Left lobe of liver (tissue), 2 donors: ENCODE measurements at regions not wholly inside any gene's neighbourhood (a gene's known extent, or its start where the extent isn't known, plus 50 kb on each side); places are given as distances from the start of the nearest gene placed in this dataset.
"Not testable (repeated sequence)": the region's sequence is repeated elsewhere in the genome, so short reads cannot be mapped to it uniquely, and the experiment has no call there.

ENCODE experiments used
- ATAC-seq: fragments of 200-7000 bp; cut with Tn5 transposase; one replicate; pipeline ENCODE4 v1.9.1; 2020; ENCODE audit warnings: mild to moderate bottlenecking, moderate library complexity
- DNase-seq: peaks from one replicate; pipeline ENCODE4 v3.0.0-alpha.2; 2020; ENCODE audit warnings: low spot score
- donor health status: DM: no; HTN: no; CAD: no; lungs with moderate emphysema.
- donor health status: DM: no; HTN: yes; CAD: no.

DNA sequence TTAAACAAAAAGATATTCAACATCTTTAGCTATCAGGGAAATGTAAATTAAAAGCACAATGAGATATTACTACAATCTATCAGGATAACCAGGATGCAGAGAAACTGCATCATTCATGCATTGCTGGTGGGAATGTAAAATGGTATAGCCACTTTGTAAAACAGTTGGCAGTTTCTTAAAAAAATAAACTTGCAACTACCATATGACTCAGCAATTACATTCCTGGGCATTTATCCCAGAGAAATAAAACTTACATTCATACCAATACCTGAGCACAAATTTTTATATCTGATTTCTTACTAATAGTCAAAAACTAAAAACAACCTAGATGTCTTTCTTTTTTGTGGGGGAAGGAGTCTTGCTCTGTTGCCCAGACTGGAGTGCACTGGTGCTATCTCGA, 190.3 kb upstream of the TAB2 start:
- ATAC-seq, result no peak
- DNase-seq, result no peak

DNA sequence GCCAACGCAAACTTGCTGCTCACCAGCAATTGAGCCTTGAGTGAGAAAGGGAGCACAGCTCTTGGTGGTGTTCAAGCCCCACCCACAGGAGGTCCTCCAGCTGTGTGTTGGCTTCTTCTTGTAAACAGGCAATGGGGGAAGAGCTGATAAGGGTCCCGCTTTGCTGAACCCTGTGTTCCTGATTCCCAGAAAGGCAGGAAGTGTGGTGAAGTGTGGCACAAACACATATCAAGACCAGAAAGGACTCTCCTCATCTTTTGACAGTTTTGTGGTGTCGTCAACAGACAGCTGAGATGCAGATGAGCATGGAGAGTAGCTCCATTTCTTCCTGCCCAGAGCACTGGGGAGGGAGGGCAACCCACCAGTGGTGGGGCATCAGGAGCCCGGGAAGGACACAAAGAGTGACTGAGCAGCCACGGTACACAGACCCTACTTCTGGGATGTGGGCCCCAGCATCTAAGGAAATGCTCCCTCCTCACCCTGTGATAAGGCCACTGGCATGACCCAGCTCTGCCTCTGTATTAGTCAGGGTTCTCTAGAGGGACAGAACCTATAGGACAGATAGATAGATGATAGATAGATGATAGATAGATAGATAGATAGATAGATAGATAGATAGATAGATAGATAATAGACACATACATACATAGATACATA, 188.9 kb upstream of the TAB2 start:
- DNase-seq (no peak), ATAC-seq (peak; percentile 12)

DNA sequence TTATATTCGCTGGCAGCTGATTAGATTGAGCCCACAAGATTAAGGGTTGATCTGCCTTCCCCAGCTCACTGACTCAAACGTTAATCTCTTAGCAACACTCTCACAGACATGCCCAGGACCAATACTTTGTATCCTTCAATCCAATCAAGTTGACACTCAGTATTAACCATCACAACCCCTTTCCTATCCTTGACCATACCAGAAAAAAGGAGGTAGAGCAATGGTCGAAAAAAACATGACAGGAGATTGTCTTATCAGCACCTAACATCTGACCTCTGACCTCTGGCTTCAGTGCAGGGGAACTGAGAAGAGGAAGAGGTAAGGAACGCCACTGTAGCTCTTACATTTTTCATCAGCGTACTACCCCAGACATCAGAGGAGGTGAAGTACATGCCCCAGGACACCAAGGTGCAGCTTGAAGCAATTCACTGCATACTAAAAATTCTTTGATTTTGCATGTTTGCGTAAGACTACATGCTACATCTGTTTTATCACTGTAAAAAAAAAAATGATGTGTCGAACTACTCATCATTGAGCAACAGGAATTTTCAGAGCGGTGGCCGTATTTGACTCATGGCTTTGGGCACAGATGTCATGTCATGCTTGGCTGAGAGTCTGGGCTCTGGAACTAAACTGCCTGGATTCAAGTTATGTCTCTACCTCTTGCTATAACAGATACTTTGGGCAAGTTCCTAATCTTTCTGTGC, 188.0 kb upstream of the TAB2 start:
- peak; percentile 46 for ATAC-seq
- no peak for DNase-seq

DNA sequence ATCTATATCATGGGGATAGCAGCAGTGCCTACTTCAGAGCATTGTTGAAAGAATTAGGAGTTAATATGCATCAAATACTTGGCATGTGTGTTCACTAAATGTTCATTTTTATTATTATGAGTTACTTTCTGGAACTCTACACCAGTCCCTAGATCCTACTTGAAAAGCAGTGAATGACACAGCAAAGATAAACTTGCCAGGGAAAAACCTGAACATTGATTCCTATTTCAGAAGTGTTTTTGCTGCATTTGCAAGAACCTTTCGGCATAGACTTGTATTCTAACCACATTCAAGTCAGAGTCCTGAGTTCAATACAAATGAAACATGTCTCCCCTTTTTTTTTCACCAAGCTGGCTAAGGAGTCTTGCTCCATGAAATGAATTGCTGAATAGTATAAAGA, 187.4 kb upstream of the TAB2 start:
- ATAC-seq (peak; percentile 53), DNase-seq (no peak)

DNA sequence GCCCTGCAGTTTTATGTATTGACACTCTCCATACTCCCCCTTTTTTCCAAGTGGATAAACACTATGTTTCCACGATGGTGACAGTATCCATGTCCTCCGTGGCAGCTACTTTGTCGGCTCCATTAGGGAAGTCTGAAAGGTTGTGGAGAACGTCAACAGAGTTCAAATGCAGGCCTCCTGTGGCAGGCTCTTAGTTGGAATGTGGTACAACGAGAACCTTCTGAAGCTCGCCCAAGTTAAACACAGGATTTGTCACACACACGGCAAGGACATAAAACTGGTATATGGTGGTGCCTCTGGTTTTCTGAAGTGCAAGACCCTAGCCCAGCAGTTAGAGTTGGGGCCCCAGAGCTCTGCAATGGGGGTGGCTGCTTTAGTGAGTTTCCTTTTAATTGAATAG, 187.0 kb upstream of the TAB2 start:
- DNase-seq (no peak), ATAC-seq (peak; percentile 94)

DNA sequence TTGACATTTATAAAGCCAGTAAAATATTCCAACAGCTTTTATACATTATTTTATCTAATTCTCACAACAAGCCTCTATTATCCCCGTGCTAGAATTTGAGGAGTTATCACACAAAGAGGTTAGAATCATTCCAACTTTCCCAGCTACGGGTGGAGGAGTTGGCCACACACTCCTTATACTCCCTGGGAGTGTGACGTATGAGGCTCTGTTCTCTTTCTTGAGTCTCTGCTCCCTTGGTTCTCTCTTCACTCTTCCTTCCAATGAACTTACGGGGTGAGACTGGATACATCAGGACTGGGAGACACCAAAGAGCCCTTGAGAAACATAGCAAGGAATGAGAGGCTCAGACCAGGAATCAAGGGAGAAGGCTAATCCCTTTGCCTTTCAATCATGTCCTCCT, 185.6 kb upstream of the TAB2 start:
- no peak for ATAC-seq
- DNase-seq, result no peak

DNA sequence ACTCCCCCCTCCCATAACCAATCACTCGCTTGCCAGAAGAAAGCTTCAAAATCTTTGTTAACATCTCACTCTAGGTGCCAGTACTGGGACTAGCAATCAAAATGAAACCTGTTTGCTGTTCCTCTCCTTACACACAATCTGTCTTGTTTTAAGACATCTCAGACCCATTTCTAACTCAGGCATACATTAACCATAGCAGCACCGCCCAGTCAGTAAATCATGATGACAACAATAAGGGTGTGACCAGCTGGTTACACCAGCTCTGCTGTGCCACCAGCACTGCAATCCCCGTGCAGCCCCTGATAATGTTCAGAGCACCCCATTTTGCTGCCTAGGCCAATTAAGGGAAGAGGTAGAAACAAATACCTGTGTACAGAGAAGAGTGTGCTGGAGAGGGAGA, 185.2 kb upstream of the TAB2 start:
- DNase-seq (no peak), ATAC-seq (no peak)

DNA sequence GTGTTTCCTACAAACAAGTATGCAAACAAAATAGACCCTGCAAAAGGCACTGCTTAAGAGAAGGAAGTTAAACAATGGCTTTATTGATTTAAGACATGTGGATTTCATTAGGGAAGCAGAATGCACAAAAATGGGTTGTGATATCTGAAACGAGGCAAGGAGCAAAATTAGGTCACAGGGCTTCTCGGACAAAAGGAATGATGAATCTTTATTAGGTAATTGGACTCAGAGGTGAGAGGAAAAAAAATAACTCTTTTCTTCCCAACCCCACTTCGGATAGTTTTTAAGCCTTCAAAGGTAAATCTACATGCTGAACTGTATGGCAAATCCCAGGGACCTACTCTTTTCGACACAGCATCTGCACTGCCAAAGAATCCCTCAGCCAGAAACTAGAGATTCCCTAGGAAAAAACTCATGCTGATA, 183.0 kb upstream of the TAB2 start:
- ATAC-seq (no peak), DNase-seq (no peak)

DNA sequence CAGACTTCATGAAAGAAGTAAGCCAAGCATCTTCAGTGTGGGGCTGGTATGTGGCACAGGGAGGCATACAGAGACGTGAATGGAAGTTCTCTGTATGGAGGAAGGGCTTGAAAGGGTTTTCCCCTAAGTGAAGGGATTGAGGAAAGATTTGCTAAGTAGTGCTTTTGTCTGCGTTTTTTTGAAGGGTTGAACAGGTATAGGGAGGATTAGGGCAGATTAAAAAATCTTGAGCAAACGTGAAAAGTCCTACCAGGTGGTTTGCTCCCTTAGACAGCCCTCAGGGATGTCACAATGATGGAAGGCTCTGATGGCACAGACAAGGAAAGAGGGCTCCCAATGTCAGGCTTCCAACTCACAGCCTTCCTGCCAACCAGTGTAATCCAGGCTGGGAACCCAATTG, 181.7 kb upstream of the TAB2 start:
- ATAC-seq (no peak), DNase-seq (no peak)

DNA sequence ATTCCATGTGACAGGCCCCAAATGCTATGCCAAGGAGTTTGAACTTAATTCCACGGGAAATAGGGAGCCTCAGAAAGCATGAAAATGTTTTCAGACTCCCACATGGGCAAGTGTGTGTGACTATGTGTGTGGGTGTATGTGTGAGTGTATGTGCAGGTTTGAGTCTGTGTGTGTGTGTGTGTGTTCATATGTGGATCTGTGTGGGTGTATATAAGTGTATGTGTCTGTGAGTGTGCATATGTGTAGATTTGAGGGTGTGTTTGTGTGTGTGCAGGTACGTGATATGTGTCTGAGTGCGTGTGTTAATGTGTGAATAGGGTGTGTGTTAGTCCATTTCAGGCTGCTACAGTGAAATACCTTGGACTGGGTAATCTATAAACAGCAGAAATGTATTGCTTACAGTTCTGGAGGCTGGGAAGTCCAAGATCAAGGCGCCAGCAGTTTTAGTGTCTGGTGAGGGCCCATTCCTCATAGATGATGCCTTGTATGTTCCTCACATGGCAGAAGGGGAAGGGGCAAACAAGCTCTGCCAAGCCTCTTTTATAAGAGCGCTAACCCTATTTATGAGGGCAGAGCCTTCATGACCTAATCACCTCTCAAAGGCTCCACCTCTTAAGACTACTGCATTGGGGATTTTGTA, 181.1 kb upstream of the TAB2 start:
- DNase-seq (no peak), ATAC-seq (no peak)

DNA sequence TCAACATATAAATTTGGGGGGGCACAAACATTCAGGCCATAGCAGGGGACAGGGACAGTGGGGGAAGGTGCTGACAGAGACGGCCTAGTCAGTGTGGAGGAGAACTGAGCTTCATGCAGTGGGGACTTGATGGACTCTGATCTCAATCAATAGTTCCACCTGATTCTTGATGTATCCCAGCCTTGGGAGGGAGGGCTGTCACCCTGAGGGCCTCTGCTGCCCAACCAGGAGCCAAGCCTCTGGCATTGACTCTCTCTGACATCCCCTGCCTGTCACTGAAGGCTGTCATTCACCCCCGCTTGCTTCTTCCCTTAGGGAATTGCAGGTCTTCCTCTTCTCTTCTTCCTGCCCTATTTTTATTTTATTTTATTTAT, 180.6 kb upstream of the TAB2 start:
- peak; percentile 73 for ATAC-seq
- peak; percentile 50 for DNase-seq

DNA sequence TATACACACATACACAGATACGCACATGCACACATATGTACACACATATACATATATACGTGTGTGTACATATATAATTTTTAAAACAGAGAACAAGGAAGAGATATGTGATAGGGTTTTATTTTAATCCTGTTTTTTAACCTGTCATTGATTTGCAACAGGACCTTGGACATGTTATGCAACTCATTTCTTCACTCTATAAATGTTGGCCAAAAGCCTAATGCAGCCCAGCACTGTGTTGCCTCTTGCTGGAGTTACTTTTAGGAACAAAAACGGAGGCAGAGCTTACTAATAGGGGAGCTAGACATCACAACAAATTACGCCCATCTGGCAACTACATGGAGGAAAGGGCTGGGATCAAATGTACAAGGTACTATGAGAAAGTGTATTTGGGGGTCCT, 179.9 kb upstream of the TAB2 start:
- DNase-seq (peak; percentile 56), ATAC-seq (peak; percentile 81)

DNA sequence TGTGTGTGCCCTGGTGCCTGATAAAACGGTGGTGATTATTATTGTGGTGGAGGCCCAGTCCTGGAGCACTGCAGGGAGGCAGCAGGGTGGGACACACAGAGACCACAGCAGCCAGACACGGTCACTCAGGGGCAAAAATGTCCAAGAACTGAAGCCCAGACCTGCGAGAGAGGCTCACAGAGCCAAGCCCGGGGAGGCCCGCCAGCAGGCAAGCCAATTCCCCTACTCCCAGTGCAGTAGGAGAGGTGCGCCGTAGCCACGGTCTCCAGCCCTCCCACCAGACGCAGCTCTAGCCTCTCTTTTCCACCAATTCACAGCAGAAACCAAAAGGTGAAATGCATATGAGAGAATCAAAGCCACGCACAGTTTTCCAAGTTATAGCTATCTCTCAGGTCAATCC, 179.4 kb upstream of the TAB2 start:
- ATAC-seq (peak; percentile 30), DNase-seq (no peak)

DNA sequence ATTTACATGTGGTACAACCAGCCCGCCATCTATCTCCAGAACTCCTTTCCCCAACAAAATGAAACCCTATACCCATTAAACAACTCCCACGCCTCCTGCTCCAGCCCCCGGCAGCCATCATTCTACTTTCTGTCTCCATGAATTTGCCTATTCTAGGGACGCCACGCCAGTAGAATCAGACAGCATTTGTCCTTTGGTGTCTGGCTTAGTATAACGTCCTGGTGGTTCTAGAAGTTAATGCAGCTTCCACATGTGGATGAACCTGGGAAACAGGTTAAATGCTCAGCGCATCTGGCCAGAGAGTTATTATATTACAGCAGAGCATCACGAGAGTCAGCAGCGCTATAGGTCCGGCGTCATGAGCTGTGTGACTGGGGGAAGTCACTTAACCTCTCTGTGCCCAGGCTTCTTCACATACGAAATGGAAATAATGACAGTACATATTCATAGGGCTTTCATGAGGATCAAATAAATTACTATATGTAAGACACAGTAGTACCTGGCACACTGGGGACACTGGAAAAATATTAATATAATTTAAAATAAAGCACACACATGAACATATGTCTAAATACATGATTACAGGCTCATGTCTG, 178.7 kb upstream of the TAB2 start:
- ATAC-seq, result no peak
- no peak for DNase-seq

DNA sequence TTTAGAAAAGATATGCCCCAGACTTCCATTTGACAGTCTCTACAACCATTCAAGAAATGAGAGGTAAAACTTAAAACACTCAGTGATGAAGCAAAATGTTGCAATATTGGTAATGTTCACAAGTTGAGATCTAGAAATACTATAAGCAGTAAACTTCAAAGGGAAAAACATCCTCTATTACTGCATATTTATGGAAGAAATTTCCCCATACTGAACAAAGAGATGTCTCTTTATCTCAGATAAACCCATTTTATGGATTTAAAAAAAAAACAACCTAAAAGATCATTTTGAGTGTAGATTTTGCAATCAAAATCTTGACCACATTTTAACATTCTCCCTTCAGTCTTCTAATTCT, 177.8 kb upstream of the TAB2 start:
- DNase-seq (no peak), ATAC-seq (no peak)

DNA sequence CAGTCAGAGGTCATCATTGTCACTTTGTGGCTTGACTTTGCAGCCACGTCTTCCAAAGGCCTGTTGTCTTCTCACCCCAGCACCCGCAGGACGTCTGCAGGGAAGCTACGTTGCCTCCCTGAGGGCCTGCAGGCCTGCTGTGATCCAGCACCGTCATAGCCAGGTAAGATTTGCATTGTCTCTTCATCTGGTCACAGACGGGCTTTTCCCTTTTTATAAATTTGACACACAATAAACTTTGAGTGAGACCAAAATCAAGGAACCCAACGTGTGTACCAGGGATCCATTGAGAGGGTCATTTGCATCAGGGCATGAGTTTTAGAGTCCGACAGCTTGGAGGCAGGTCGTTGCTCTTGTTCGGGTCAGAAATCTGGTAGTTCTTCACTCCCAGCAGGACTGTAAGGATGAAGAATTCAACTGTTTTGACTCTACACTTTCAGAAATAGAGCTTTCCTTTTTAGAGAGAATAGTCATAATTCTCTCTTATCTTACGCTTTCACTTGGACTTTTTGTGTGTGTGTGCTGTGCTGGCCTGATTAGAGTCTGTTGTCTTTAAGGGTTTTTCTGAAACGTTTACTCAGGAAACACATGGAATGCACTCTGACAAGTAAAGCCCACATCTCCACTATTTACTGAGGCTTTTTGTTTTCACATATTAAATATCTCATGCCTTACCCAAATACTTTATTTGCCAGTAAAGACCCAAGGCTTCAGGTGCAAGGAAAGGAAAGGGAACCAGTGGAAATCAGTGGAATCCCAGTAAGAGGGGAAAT, 177.2 kb upstream of the TAB2 start:
- DNase-seq, result no peak
- ATAC-seq, result no peak

DNA sequence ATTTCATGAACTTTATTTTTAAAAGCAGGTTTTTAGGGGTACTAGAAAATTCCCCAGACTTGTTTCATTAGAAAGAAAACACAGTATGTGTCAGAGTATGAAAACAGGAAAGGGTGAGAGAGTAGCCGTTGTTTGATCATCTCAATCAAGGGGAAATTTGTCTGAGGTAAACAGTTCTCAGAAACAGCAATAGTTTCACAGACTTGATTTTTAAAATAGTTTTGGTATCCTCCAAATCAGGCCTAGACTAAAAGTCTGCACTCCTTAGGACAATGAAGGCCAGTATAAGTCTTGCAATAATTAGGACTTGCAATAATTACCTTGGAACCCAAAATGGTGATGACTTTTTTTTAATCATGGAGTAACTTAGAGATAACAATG, 176.6 kb upstream of the TAB2 start:
- ATAC-seq (no peak), DNase-seq (no peak)

DNA sequence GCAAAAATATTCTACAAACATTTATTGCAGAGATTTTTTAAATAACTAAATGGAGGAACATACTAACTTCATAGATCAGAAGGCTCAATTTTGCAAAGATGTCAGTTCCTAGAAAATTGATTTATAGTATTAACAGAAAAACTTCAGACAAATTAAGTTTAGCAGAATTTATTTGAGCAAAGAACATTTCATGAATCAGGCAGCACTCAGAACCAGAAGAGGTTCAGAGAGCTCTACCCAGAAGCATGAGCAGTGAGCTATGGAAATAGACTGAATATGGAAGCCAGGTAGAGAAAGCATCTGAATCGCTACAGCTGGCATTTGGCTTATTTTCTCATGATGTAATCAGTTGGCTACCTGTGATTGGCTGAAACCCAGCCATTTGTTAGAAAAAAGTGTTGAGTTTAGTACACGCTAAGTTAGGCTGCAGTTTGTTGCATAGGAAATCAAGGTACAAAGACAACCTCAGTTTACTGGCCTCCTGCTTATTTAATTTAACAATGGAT, 174.5 kb upstream of the TAB2 start:
- DNase-seq, result no peak
- no peak for ATAC-seq

DNA sequence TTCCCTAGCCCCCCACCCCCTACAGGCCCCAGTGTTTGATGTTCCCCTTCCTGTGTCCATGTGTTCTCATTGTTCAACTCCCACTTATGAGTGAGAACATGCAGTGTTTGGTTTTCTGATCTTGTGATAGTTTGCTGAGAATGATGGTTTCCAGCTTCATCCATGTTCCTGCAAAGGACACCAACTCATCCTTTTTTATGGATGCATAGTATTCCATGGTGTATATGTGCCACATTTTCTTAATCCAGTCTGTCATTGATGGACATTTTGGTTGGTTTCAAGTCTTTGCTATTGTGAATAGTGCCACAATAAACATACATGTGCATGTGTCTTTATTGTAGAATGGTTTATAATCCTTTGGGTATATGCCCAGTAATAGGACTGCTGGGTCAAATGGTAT, 171.7 kb upstream of the TAB2 start:
- not testable (repeated sequence) for DNase-seq, ATAC-seq

DNA sequence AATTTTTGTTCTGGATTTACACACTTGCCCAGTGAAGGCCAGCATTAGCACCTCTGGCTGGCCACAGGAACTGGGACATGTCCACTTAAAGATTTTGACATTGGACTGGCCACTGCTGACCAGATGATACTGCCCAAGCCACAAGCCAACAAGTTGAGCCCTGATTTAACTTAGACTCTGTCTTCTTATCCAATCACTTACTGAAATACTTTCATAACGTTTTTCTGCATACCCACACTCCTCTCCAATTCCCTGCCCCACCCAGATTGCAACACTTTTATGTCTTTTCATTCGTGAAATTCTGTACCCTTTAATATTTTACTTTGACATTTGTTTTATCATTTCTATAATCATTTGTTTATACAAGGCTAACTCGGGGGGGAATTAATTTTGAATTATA, 170.3 kb upstream of the TAB2 start:
- no peak for ATAC-seq
- no peak for DNase-seq
